Activated T-helper 9 cell treated with anti-CD3 and anti-CD28 coated beads, Interleukin-2, amount 50 U/mL, for 16 hours (primary cell): ENCODE measurements at regions not wholly inside any gene's neighbourhood (a gene's known extent, or its start where the extent isn't known, plus 50 kb on each side); places are given as distances from the start of the nearest gene placed in this dataset.
"Not testable (repeated sequence)": the region's sequence is repeated elsewhere in the genome, so short reads cannot be mapped to it uniquely, and the experiment has no call there.

Experiments used
- DNase-seq: peaks from one replicate; pipeline ENCODE4 v3.0.0-alpha.2; 2020; ENCODE audit warnings: low read depth

- no peak for DNase-seq
Measured at GRCh38 chr2:146584316-146584715, 1260.5 kb upstream of the ACVR2A start.

GRCh38 chr2:146579147-146579930, 1265.5 kb upstream of the ACVR2A start:
- DNase-seq, result no peak

GRCh38 chr2:146576339-146577111, 1268.3 kb upstream of the ACVR2A start:
- DNase-seq, result no peak

DNA sequence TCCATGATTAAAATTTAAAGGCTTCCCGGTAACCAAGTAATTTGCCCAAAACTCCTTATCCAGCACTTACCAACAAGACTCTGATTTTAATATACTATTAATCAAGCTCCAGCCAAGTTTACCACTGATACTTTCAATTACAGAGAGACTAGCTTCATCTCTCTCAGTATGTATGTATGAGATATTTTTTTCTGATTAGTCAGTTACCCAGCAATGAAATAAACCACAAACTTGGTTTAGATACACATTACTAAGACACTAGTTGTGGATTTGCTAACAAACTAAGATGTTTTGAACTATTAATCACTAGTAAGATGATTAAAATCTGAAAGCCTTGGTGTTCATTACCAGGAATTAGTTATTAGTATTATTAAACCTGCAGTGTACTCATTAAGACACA, 1272.2 kb upstream of the ACVR2A start:
- no peak for DNase-seq

DNA sequence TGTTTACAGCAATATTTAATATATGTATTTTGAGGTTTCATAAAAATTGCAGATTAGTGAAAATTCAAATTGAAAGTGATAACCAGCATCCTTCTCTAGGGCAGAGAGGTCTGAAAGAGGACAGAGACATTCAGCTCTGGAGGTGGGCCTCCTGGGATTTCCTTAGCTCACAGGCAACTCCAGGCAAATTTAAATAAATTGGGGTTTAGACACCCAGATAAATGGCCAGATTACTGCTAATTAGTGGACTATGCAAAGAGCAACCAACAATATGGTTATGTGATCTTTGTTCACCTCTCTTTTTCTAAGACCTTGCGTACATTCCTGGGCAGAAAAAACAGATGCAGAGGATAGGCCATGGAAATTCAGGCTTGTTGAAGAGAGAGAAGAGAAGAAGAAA, 1282.8 kb upstream of the ACVR2A start:
- DNase-seq, result no peak

GRCh38 chr2:146547236-146547635, 1297.6 kb upstream of the ACVR2A start:
- DNase-seq, result no peak

DNA sequence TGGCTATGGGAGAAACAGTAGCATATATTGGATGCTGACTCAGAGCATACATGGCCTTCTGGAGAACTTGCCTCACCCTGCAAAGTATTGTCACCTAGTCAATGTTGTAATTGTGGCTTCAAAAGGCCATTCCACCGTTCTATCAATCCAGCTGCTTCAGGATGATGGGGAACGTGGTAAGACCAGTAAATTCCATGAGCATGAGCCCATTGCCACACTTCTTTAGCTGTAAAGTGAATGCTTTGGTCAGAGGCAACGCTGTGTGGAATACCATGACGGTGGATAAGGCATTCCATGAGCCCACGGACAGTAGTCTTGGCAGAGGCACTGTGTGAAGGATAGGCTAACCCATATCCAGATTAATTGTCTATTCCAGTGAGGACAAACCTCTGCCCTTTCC, 1300.1 kb upstream of the ACVR2A start:
- DNase-seq, result no peak

GRCh38 chr2:146541896-146542295, 1302.9 kb upstream of the ACVR2A start:
- no peak for DNase-seq

GRCh38 chr2:146540271-146540932, 1304.4 kb upstream of the ACVR2A start:
- DNase-seq, result no peak

DNA sequence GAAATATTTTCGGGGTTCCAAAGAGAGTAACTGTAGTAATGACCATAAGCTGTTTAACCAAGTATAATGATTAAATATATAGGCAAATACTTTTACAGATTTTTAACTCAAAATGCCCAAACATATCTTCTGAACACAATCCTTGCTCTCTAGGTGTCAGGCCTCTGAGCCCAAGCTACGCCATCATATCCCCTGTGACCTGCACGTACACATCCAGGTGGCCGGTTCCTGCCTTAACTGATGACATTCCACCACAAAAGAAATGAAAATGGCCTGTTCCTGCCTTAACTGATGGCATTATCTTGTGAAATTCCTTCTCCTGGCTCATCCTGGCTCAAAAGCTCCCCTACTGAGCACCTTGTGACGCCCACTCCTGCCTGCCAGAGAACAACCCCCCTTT, 1305.1 kb upstream of the ACVR2A start:
- not testable (repeated sequence) for DNase-seq

DNA sequence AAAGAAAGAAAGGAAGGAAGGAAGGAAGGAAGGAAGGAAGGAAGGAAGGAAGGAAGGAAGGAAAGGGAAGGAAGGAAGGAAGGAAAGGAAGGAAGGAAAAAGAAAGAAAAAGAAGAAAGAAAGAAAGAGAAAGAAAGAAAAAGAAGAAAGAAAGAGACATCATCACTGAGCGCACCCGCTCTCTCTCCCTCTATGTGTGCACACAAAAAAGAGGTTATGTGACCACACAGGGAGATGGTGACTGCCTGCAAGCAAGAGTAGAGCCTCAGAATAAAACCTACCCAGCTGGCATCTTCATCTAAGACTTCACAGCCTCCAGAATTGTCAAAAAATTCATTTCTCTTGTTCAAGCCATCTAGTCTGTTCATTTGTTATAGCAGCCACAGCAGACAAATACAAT, 1307.4 kb upstream of the ACVR2A start:
- DNase-seq, result no peak

DNA sequence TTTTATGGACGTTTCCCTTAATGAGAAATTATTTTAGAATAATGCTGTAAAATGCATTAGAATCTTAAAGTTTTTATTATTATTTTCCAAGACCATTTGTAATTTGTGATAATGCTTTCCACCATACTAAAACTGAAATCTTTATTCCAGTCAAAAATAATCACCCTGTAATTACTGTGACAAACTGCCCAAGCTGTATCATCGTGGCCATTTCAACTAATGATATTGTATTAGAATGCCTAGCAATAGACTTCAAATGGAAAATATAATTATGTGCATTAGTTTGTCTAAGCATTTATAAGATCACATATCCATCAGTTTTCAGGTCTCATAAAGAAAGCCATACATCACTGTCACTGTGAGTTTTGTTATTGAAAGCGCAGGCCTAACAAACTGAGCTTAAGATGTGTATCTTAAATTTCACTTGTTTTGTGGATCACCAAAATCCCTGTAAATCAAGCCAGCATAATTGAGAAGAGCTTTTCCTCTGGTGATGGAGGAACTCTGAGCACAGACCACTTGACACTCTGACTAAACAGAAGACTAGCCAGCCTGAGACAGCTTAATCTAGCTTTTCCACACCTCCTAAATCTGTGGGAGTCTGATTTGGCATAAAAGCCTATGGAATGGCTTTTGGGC, 1312.2 kb upstream of the ACVR2A start:
- no peak for DNase-seq

DNA sequence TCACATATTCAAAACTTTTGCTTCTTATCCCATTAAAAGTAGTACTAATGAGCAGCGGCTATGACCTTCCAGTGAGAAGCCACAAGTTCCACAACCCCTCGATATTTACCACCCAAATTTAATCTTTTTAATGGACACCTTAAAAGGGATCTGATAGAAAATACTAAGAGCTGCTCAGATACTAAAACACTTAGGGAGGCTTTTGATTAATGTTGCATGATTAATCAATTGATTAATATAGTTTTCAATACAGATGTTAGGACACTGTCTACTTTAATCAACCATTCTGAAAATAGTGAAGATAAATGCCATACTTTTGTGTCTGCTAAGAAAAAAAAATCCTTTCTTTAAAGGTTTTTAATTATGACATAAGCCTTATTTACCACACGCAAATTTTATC, 1312.8 kb upstream of the ACVR2A start:
- DNase-seq, result no peak

DNA sequence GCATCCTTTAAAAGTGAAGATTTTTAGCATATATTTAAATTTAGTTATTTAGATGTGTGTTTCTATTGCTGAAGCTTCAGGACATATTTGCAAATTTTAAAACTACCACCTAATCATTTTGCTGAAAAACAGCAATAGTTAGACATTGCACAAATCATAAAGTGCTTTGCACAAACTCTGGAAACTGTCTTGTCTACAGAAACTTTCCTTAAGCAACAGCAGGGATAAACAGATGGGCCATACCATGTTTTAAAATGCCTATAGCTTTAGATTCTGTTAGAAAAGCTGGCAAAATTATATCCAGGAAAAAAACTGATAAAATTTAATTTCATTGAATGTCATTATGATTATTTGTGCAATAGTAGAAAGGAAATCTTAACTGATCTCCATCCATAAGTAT, 1313.9 kb upstream of the ACVR2A start:
- no peak for DNase-seq

DNA sequence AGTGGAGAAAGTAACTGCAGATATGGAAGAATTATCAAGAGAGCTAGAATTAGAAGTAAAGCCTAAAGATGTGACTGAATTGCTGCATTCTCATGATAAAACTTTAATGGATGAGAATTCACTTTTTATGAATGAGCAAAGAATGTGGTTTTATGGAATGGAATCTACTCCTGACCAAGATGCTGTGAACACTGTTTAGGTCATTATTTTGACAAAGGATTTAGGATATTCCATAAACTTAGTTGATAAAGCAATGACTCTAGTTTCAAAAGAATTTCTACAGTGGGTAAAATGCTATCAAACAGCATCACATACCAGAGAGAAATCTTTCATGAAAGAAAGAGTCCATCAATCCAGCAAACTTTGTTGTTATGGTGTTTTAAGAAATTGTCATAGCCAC, 1317.7 kb upstream of the ACVR2A start:
- DNase-seq, result no peak

DNA sequence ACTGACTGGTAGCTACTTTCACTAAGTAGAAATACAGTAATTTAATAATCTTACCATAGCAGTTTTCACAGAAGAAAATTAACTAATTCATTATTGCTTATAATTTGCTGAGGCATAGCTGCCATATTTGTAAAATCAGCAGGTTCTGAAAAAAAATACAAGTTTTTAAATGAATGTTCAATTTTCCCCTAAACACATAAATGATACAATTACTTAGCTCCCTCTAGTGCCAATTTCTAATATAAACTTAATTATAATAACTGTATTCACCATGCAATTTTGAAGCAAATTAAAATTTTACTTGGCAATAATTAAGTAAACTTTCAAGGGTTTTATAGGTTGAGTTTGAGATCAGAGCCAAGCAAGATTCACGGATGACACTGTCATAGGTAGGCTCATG, 1321.6 kb upstream of the ACVR2A start:
- no peak for DNase-seq

- no peak for DNase-seq
Measured at GRCh38 chr2:146506851-146507250, 1338.0 kb upstream of the ACVR2A start.

DNA sequence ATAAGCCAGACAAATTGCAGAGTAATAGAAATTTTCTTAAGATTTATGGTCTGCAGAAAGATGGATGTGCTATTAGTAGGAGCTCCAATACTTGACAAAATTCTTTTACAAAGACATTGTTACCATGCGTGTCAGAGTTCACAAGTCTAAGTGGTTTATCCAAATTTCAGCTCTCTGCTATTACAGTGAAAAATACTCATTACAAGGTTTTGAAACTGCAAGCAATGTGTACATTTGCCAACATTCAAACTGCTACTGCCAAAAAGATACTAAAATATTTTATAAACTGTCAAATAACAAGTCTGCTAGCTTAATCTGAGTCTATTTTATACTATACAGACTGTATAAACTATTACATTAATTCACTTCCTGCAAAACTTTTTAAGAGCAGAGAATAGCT, 1341.5 kb upstream of the ACVR2A start:
- no peak for DNase-seq

DNA sequence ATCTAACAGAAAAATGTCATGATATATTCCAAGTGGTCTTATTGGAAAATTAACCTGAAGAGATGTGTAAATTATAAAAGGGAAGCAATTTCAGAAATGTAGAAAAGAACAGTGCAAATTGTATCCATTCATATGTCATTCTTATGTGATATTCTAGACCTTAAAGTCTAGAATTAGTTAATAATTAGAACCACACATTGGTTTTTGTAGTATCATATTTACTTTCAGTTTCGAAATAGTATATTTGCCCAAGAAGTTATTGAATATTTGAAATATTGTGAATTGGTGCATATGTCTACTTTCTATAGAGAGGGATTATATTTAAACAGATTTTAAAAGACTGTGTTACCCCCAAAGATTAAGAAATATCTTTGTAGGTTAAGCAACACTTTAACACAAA, 1348.6 kb upstream of the ACVR2A start:
- no peak for DNase-seq

GRCh38 chr2:146489386-146489785, 1355.4 kb upstream of the ACVR2A start:
- no peak for DNase-seq

DNA sequence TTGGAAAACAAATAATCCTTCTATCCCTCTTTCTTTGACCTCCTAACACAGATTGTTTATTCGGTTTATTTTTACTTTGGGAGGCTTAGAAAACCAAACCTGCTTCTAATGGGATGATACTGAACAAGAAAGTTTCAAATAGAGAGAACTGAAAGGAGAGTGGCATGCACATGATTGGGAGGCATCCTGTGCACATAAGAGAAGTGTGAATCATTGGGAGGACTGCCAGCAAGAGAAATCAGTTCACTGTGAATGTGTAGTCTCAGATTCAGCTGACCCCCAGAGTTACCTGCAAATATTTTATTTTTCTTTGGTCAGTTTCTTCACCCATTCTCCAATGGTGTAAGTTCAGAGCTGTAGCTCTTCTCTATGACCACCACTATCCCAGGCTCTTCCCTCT, 1363.2 kb upstream of the ACVR2A start:
- DNase-seq, result no peak

DNA sequence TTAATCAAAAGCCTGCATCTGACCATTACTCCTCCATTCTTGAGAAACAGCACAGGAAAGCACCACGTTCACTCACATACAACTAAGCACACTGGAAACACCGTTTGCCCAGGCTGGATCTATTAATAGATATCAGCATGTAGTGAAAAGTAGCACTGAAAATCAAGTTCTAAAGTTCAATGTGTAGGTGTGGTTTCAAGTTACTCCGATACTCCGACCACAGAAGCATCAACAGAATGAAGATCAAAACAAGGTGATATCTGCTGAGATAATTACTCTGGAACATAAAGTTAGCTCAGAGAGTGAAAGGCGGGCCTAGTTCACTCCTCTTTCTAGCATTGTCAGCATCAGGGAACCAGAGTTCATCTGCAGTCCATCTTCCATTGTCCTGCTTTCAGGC, 1367.4 kb upstream of the ACVR2A start:
- no peak for DNase-seq

DNA sequence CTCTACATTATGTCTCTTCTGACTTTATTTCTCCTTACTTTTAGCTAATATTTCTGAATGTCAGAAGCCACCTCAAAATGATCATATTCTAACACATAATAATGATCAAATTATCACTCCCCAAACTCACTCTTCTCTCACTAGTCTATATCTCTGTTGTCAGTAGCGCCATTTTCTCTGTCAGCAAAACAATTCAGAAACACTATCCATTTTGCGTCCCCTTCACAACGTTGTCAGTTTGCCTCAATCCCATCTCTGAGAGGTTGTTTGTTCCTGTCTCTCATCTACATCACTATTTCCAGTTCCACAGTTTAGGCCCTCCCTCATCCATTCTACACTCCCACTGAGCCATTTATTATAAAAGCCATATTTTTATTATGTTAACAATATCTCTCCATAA, 1376.3 kb upstream of the ACVR2A start:
- no peak for DNase-seq
